ENCODE measurements at regions not wholly inside any gene's neighbourhood (a gene's known extent, or its start where the extent isn't known, plus 50 kb on each side); places are given as distances from the start of the nearest gene placed in this dataset.

DNA sequence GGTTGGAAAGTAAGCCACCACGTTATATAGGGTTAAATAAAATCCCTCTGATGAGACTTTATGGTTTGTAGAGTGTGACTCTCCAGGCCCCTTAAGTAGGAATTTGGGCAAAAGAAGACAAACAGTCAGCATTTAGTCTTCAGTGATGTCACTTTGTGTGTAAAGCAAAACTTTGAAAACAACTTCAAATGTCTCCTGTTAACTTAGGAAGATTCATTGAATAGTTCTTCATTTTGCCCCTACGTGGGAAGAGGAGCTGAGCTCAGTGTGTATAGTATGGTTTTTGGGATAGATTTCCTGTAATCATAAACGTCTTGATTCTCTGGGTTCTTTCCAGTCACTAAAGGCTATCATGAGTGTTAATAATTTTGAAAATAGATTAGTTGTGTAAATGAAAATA lies 101.3 kb downstream of the GADD45G start:
- POLR2A ChIA-PET (ENCODE audit: partially characterized antibody), result no interaction called here
- WGBS, 2 experiments (ENCODE audit: extremely low coverage in 1 of 2, insufficient coverage in 1 of 2, insufficient read length in 1 of 2, insufficient replicate concordance in 2 of 2, low coverage in 1 of 2, low lambda C conversion rate in 2 of 2, missing lambda C conversion rate in 1 of 2), result 80% methylated on average over 3 of the region's 3 CpGs; no CpG with 5 or more reads in 1 of the 2 experiments
- TF ChIP-seq HDAC2 (IDR thresholded peaks at IDR 0.05; ENCODE audit: borderline replicate concordance in 1 of 2, low read depth in 2 of 2, low read length in 2 of 2), result no peak
- no peak for TF ChIP-seq POLR2A (IDR thresholded peaks at IDR 0.05; ENCODE audit: control extremely low read depth in 1 of 2, low read depth in 2 of 2, low read length in 2 of 2)
- TF ChIP-seq CHD1 (IDR thresholded peaks at IDR 0.05; ENCODE audit: low read depth, low read length), result no peak
- TF ChIP-seq, protein P1, sequence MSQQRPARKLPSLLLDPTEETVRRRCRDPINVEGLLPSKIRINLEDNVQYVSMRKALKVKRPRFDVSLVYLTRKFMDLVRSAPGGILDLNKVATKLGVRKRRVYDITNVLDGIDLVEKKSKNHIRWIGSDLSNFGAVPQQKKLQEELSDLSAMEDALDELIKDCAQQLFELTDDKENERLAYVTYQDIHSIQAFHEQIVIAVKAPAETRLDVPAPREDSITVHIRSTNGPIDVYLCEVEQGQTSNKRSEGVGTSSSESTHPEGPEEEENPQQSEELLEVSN (IDR thresholded peaks at IDR 0.05), result no peak
- no peak for TF ChIP-seq BACH1 (IDR thresholded peaks at IDR 0.05; ENCODE audit: low read length)
- no peak for TF ChIP-seq CBX5 (IDR thresholded peaks at IDR 0.05; ENCODE audit: low read depth, low read length)
- TF ChIP-seq CTBP2 (IDR thresholded peaks at IDR 0.05; ENCODE audit: borderline replicate concordance, insufficient read depth, insufficient read length, low read length), result no peak
- TF ChIP-seq TCF12 (IDR thresholded peaks at IDR 0.05; ENCODE audit: low read depth, low read length), result no peak
- TF ChIP-seq, protein P2, sequence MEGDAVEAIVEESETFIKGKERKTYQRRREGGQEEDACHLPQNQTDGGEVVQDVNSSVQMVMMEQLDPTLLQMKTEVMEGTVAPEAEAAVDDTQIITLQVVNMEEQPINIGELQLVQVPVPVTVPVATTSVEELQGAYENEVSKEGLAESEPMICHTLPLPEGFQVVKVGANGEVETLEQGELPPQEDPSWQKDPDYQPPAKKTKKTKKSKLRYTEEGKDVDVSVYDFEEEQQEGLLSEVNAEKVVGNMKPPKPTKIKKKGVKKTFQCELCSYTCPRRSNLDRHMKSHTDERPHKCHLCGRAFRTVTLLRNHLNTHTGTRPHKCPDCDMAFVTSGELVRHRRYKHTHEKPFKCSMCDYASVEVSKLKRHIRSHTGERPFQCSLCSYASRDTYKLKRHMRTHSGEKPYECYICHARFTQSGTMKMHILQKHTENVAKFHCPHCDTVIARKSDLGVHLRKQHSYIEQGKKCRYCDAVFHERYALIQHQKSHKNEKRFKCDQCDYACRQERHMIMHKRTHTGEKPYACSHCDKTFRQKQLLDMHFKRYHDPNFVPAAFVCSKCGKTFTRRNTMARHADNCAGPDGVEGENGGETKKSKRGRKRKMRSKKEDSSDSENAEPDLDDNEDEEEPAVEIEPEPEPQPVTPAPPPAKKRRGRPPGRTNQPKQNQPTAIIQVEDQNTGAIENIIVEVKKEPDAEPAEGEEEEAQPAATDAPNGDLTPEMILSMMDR (IDR thresholded peaks at IDR 0.05; ENCODE audit: control extremely low read depth in 1 of 3, insufficient read depth in 1 of 3, low read depth in 1 of 3, low read length in 3 of 3), result no peak
- TF ChIP-seq RBBP5 (IDR thresholded peaks at IDR 0.05; ENCODE audit: borderline replicate concordance, low read depth, low read length), result no peak
- TF ChIP-seq YY1 (IDR thresholded peaks at IDR 0.05; ENCODE audit: low read depth, low read length), result no peak
- TF ChIP-seq FOSL1 (IDR thresholded peaks at IDR 0.05; ENCODE audit: insufficient read depth, low read depth, low read length), result no peak

More for the DNA sequence above, 101.3 kb downstream of the GADD45G start:
- Histone ChIP-seq H3K27ac (ENCODE audit: low read depth, low read length) (no peak overlapping the region), H3K4me3 (ENCODE audit: extremely low read depth in 1 of 4, insufficient read depth in 2 of 4, low read depth in 3 of 4, low read length in 4 of 4) (no peak overlapping the region), H3K9ac (replicated peaks in 1 of 4; ENCODE audit: extremely low read depth in 1 of 4, low read depth in 3 of 4, low read length in 3 of 4) (no peak overlapping the region), H3K4me2 (ENCODE audit: insufficient read depth in 1 of 2, low read depth in 2 of 2, low read length in 2 of 2) (no peak overlapping the region), H2AK5ac (ENCODE audit: low read depth, low read length) (no peak overlapping the region), H4K5ac (ENCODE audit: insufficient read length, low read depth, low read length) (no peak overlapping the region), H3K4ac (replicated peaks; ENCODE audit: insufficient read length, low read depth, low read length) (no peak overlapping the region), H3K56ac (replicated peaks; ENCODE audit: insufficient read length, low read depth, low read length) (no peak overlapping the region), H2BK12ac (ENCODE audit: low read depth, low read length) (no peak overlapping the region), H3K23ac (ENCODE audit: insufficient read length) (no peak overlapping the region), H4K20me1 (replicated peaks in 1 of 2; ENCODE audit: control insufficient read depth in 1 of 2, insufficient read depth in 2 of 2, low read length in 2 of 2) (no peaks in the 10 kb centered on the region), H3K14ac (ENCODE audit: insufficient read length) (no peak overlapping the region), H3K18ac (ENCODE audit: extremely low read depth, low read length) (no peak overlapping the region), H3K4me1 (replicated peaks in 1 of 4; ENCODE audit: control insufficient read depth in 3 of 4, insufficient read depth in 4 of 4, low read length in 3 of 4) (peaks cover 0 to 11% (median 4%) of the 10 kb centered on the region in 4 experiments; a peak in 3 of 7 replicates), H3K23me2 (ENCODE audit: low read depth, low read length) (no peaks in the 10 kb centered on the region), H2BK15ac (ENCODE audit: low read length) (no peak overlapping the region), H2AFZ (ENCODE audit: low read length) (no peak overlapping the region), H2BK5ac (ENCODE audit: low read depth, low read length) (no peak overlapping the region), H3K9me3 (ENCODE audit: insufficient read depth in 2 of 2, low read depth in 1 of 2, low read length in 1 of 2) (no peaks in the 10 kb centered on the region), H4K91ac (replicated peaks; ENCODE audit: insufficient read length, low read length) (no peak overlapping the region), H3K79me1 (ENCODE audit: low read depth, low read length) (no peaks in the 10 kb centered on the region), H3K27me3 (replicated peaks in 1 of 4; ENCODE audit: control insufficient read depth in 3 of 4, extremely low read depth in 1 of 4, insufficient read depth in 3 of 4, low read length in 3 of 4) (no peaks in the 10 kb centered on the region), H2BK20ac (ENCODE audit: low read length) (no peak overlapping the region), H4K8ac (ENCODE audit: extremely low read depth, insufficient read depth, low read length) (no peak overlapping the region), H3K36me3 (ENCODE audit: control insufficient read depth in 2 of 4, insufficient read depth in 4 of 4, low read length in 3 of 4) (no peaks in the 10 kb centered on the region), H2BK120ac (replicated peaks; ENCODE audit: low read depth, low read length) (no peak overlapping the region), H3K79me2 (ENCODE audit: control insufficient read depth in 1 of 2, insufficient read depth in 2 of 2, low read length in 2 of 2) (no peaks in the 10 kb centered on the region)
- CTCF ChIA-PET (ENCODE audit: partially characterized antibody), result no interaction called here
- DNase-seq (ENCODE audit: low read depth in 1 of 2, low spot score in 2 of 2) (no peak), FAIRE-seq (no peak)

All from H1 (cell line).